ENCODE measurements at regions not wholly inside any gene's neighbourhood (a gene's known extent, or its start where the extent isn't known, plus 50 kb on each side); places are given as distances from the start of the nearest gene placed in this dataset.

GRCh38 chr3:124556636-124557035 lies 173.6 kb upstream of the UMPS start:
- Histone ChIP-seq H3K18ac (ENCODE audit: low read length) (no peak overlapping the region), H3K79me1 (ENCODE audit: low read depth, low read length) (no peaks in the 10 kb centered on the region), H3K4me3 (ENCODE audit: low read length in 2 of 2) (no peak overlapping the region), H4K91ac (ENCODE audit: low read depth, low read length, poor library complexity) (no peak overlapping the region), H3K36me3 (replicated peaks in 1 of 2; ENCODE audit: control insufficient read depth in 2 of 2, insufficient read depth in 2 of 2, low read length in 2 of 2) (no peaks in the 10 kb centered on the region), H3K9ac (ENCODE audit: low read depth, low read length, poor library complexity) (no peak overlapping the region), H3K14ac (ENCODE audit: low read length) (no peak overlapping the region), H3K9me3 (replicated peaks in 1 of 2; ENCODE audit: control insufficient read depth in 2 of 2, insufficient read depth in 1 of 2, low read depth in 1 of 2, low read length in 2 of 2) (no peaks in the 10 kb centered on the region), H3K4me1 (ENCODE audit: control insufficient read depth in 2 of 2, insufficient read depth in 1 of 2, low read depth in 1 of 2, low read length in 2 of 2) (peaks cover 0 to 5% of the 10 kb centered on the region in 2 donors), H2AK5ac (ENCODE audit: low read depth, low read length) (no peak overlapping the region), H2BK120ac (ENCODE audit: low read depth, low read length) (no peak overlapping the region), H2BK12ac (ENCODE audit: low read length) (no peak overlapping the region), H2BK5ac (ENCODE audit: low read length) (no peak overlapping the region), H2AFZ (ENCODE audit: low read length) (no peak overlapping the region), H3K27ac (replicated peaks; ENCODE audit: low read length) (no peak overlapping the region), H4K8ac (ENCODE audit: low read depth, low read length) (no peak overlapping the region), H2BK15ac (ENCODE audit: low read length) (no peak overlapping the region), H3K4me2 (ENCODE audit: insufficient read depth, low read length, poor library complexity, severe bottlenecking) (no peak overlapping the region), H3K27me3 (ENCODE audit: control insufficient read depth in 3 of 3, insufficient read depth in 3 of 3, low read depth in 1 of 3, low read length in 3 of 3) (no peaks in the 10 kb centered on the region), H3K4ac (ENCODE audit: low read length) (no peak overlapping the region), H3K23ac (ENCODE audit: low read depth, low read length, poor library complexity) (no peak overlapping the region)
- WGBS, 2 donors (ENCODE audit: extremely low coverage in 2 of 2, insufficient read length in 2 of 2, insufficient replicate concordance in 1 of 2): no CpG with 5 or more reads among the region's 2 CpGs
- no peak for DNase-seq (ENCODE audit: low spot score)

GRCh38 chr3:124557433-124558232 lies 172.6 kb upstream of the UMPS start:
- H2BK120ac ChIP-seq (ENCODE audit: low read depth, low read length): no peak overlapping the region
- no peak overlapping the region for H4K91ac ChIP-seq (ENCODE audit: low read depth, low read length, poor library complexity)
- no peak overlapping the region for H2BK12ac ChIP-seq (ENCODE audit: low read length)
- WGBS, 2 donors (ENCODE audit: extremely low coverage in 2 of 2, insufficient read length in 2 of 2, insufficient replicate concordance in 1 of 2): no CpG with 5 or more reads among the region's 5 CpGs
- no peak overlapping the region for H3K27ac ChIP-seq (replicated peaks; ENCODE audit: low read length)
- no peak overlapping the region for H3K18ac ChIP-seq (ENCODE audit: low read length)
- no peaks in the 10 kb centered on the region for H3K79me1 ChIP-seq (ENCODE audit: low read depth, low read length)
- no peak overlapping the region for H3K4me3 ChIP-seq (ENCODE audit: low read length in 2 of 2)
- H3K23ac ChIP-seq (ENCODE audit: low read depth, low read length, poor library complexity): no peak overlapping the region
- no peak overlapping the region for H2BK5ac ChIP-seq (ENCODE audit: low read length)
- H2AFZ ChIP-seq (ENCODE audit: low read length): no peak overlapping the region
- no peak overlapping the region for H3K14ac ChIP-seq (ENCODE audit: low read length)
- no peak overlapping the region for H3K4ac ChIP-seq (ENCODE audit: low read length)
- H3K9me3 ChIP-seq (replicated peaks in 1 of 2; ENCODE audit: control insufficient read depth in 2 of 2, insufficient read depth in 1 of 2, low read depth in 1 of 2, low read length in 2 of 2): no peaks in the 10 kb centered on the region
- H2AK5ac ChIP-seq (ENCODE audit: low read depth, low read length): no peak overlapping the region
- H3K27me3 ChIP-seq (ENCODE audit: control insufficient read depth in 3 of 3, insufficient read depth in 3 of 3, low read depth in 1 of 3, low read length in 3 of 3): no peaks in the 10 kb centered on the region
- peaks cover 0 to 6% of the 10 kb centered on the region in 2 donors for H3K4me1 ChIP-seq (ENCODE audit: control insufficient read depth in 2 of 2, insufficient read depth in 1 of 2, low read depth in 1 of 2, low read length in 2 of 2)
- H3K36me3 ChIP-seq (replicated peaks in 1 of 2; ENCODE audit: control insufficient read depth in 2 of 2, insufficient read depth in 2 of 2, low read length in 2 of 2): no peaks in the 10 kb centered on the region
- H2BK15ac ChIP-seq (ENCODE audit: low read length): no peak overlapping the region
- DNase-seq (ENCODE audit: low spot score): no peak
- no peak overlapping the region for H4K8ac ChIP-seq (ENCODE audit: low read depth, low read length)
- no peak overlapping the region for H3K9ac ChIP-seq (ENCODE audit: low read depth, low read length, poor library complexity)
- no peak overlapping the region for H3K4me2 ChIP-seq (ENCODE audit: insufficient read depth, low read length, poor library complexity, severe bottlenecking)

GRCh38 chr3:124558991-124559845 lies 171.0 kb upstream of the UMPS start:
- Histone ChIP-seq H2BK5ac (ENCODE audit: low read length) (no peak overlapping the region), H3K9ac (ENCODE audit: low read depth, low read length, poor library complexity) (no peak overlapping the region), H3K79me1 (ENCODE audit: low read depth, low read length) (no peaks in the 10 kb centered on the region), H3K27me3 (ENCODE audit: control insufficient read depth in 3 of 3, insufficient read depth in 3 of 3, low read depth in 1 of 3, low read length in 3 of 3) (no peaks in the 10 kb centered on the region), H3K36me3 (replicated peaks in 1 of 2; ENCODE audit: control insufficient read depth in 2 of 2, insufficient read depth in 2 of 2, low read length in 2 of 2) (no peaks in the 10 kb centered on the region), H3K14ac (ENCODE audit: low read length) (no peak overlapping the region), H4K91ac (ENCODE audit: low read depth, low read length, poor library complexity) (no peak overlapping the region), H3K4me1 (ENCODE audit: control insufficient read depth in 2 of 2, insufficient read depth in 1 of 2, low read depth in 1 of 2, low read length in 2 of 2) (peaks cover 0 to 6% of the 10 kb centered on the region in 2 donors), H3K23ac (ENCODE audit: low read depth, low read length, poor library complexity) (no peak overlapping the region), H3K9me3 (replicated peaks in 1 of 2; ENCODE audit: control insufficient read depth in 2 of 2, insufficient read depth in 1 of 2, low read depth in 1 of 2, low read length in 2 of 2) (no peaks in the 10 kb centered on the region), H2BK12ac (ENCODE audit: low read length) (no peak overlapping the region), H4K8ac (ENCODE audit: low read depth, low read length) (peak overlapping the region; percentile 7), H2BK15ac (ENCODE audit: low read length) (no peak overlapping the region), H2AFZ (ENCODE audit: low read length) (peak overlapping the region; percentile 30), H3K27ac (replicated peaks; ENCODE audit: low read length) (no peak overlapping the region), H3K4me3 (ENCODE audit: low read length in 2 of 2) (no peak overlapping the region), H2AK5ac (ENCODE audit: low read depth, low read length) (no peak overlapping the region), H3K4me2 (ENCODE audit: insufficient read depth, low read length, poor library complexity, severe bottlenecking) (no peak overlapping the region), H2BK120ac (ENCODE audit: low read depth, low read length) (no peak overlapping the region), H3K4ac (ENCODE audit: low read length) (no peak overlapping the region), H3K18ac (ENCODE audit: low read length) (no peak overlapping the region)
- WGBS, 2 donors (ENCODE audit: extremely low coverage in 2 of 2, insufficient read length in 2 of 2, insufficient replicate concordance in 1 of 2): no CpG with 5 or more reads among the region's 8 CpGs
- no peak for DNase-seq (ENCODE audit: low spot score)

All from neuronal stem cell (in vitro differentiated cells).